ENCODE measurements at regions not wholly inside any gene's neighbourhood (a gene's known extent, or its start where the extent isn't known, plus 50 kb on each side); places are given as distances from the start of the nearest gene placed in this dataset.

- no peak for DNase-seq (ENCODE audit: low read depth in 2 of 3, low spot score in 2 of 3)
These were observed 942.3 kb downstream of the BRD1 start for GRCh38 chr22:48885271-48885918.

GRCh38 chr22:48884786-48885185 lies 942.9 kb downstream of the BRD1 start:
- DNase-seq (ENCODE audit: low read depth in 2 of 3, low spot score in 2 of 3), result no peak

GRCh38 chr22:48884324-48884723 lies 943.3 kb downstream of the BRD1 start:
- DNase-seq (ENCODE audit: low read depth in 2 of 3, low spot score in 2 of 3), result no peak

- DNase-seq (ENCODE audit: low read depth in 2 of 3, low spot score in 2 of 3), result no peak
These were observed 944.3 kb downstream of the BRD1 start for GRCh38 chr22:48883211-48883960.

- no peak for DNase-seq (ENCODE audit: low read depth in 2 of 3, low spot score in 2 of 3)
These were observed 945.0 kb downstream of the BRD1 start for GRCh38 chr22:48882636-48883200.

- no peak for DNase-seq (ENCODE audit: low read depth in 2 of 3, low spot score in 2 of 3)
These were observed 946.2 kb downstream of the BRD1 start for GRCh38 chr22:48881326-48881980.

- no peak for DNase-seq (ENCODE audit: low read depth in 2 of 3, low spot score in 2 of 3)
These were observed 946.9 kb downstream of the BRD1 start for GRCh38 chr22:48880749-48881148.

GRCh38 chr22:48876951-48877350 lies 950.7 kb downstream of the BRD1 start:
- DNase-seq (ENCODE audit: low read depth in 2 of 3, low spot score in 2 of 3), result no peak

- no peak for DNase-seq (ENCODE audit: low read depth in 2 of 3, low spot score in 2 of 3)
These were observed 952.7 kb downstream of the BRD1 start for GRCh38 chr22:48874956-48875355.

GRCh38 chr22:48873191-48873520 lies 954.5 kb downstream of the BRD1 start:
- DNase-seq (ENCODE audit: low read depth in 2 of 3, low spot score in 2 of 3), result no peak

GRCh38 chr22:48872271-48873190 lies 955.1 kb downstream of the BRD1 start:
- no peak for DNase-seq (ENCODE audit: low read depth in 2 of 3, low spot score in 2 of 3)

- DNase-seq (ENCODE audit: low read depth in 2 of 3, low spot score in 2 of 3), result no peak
These were observed 956.4 kb downstream of the BRD1 start for GRCh38 chr22:48871176-48871840.

GRCh38 chr22:48870436-48870835 lies 957.2 kb downstream of the BRD1 start:
- no peak for DNase-seq (ENCODE audit: low read depth in 2 of 3, low spot score in 2 of 3)

GRCh38 chr22:48869788-48870187 lies 957.9 kb downstream of the BRD1 start:
- no peak for DNase-seq (ENCODE audit: low read depth in 2 of 3, low spot score in 2 of 3)

- no peak for DNase-seq (ENCODE audit: low read depth in 2 of 3, low spot score in 2 of 3)
These were observed 958.5 kb downstream of the BRD1 start for GRCh38 chr22:48869161-48869560.

GRCh38 chr22:48868554-48868953 lies 959.1 kb downstream of the BRD1 start:
- no peak for DNase-seq (ENCODE audit: low read depth in 2 of 3, low spot score in 2 of 3)

- DNase-seq (ENCODE audit: low read depth in 2 of 3, low spot score in 2 of 3), result no peak
These were observed 959.8 kb downstream of the BRD1 start for GRCh38 chr22:48867891-48868290.

GRCh38 chr22:48866906-48867681 lies 960.6 kb downstream of the BRD1 start:
- DNase-seq (ENCODE audit: low read depth in 2 of 3, low spot score in 2 of 3), result no peak

- DNase-seq (ENCODE audit: low read depth in 2 of 3, low spot score in 2 of 3), result no peak
These were observed 962.9 kb downstream of the BRD1 start for GRCh38 chr22:48864748-48865147.

Data from hematopoietic multipotent progenitor cell (in vitro differentiated cells).